IMR-90 (cell line): ENCODE measurements at regions not wholly inside any gene's neighbourhood (a gene's known extent, or its start where the extent isn't known, plus 50 kb on each side); places are given as distances from the start of the nearest gene placed in this dataset.

Source experiments
- ATAC-seq: fragments of 200-7000 bp; cut with Tn5 transposase; 2 replicates; pipeline ENCODE4 v1.9.1; 2020; ENCODE audit warnings: low read depth, mild to moderate bottlenecking, moderate library complexity
- BruUV-seq: library from RNA; stranded (reverse); fragments of 400-500 nt; replicated peaks from 2 replicates; lab custom pipeline; 2021; lab: Mats Ljungman, UMichigan
- CTCF ChIA-PET: fragments of 300-600 bp; formaldehyde crosslinking; extraction: SDS; loops from one replicate; lab custom pipeline; 2021; ENCODE audit warnings: antibody characterized with exemption; lab: Yijun Ruan, JAX
- POLR2A ChIA-PET: fragments of 300-600 bp; sonication (Branson Sonifier 250); formaldehyde crosslinking; loops from one replicate; lab custom pipeline; 2022; ENCODE audit warnings: antibody characterized with exemption; ENCODE audit not compliant: unreplicated experiment; lab: Charles Lee
- DNase-seq: peaks from one replicate; pipeline ENCODE4 v3.0.0; 2013
- H2AFZ ChIP-seq: replicated peaks from 2 replicates; pipeline ENCODE3; 2013; ENCODE audit warnings: low read length, mild to moderate bottlenecking; ENCODE audit not compliant: poor library complexity
- H2AK5ac ChIP-seq: 2 replicates; pipeline ENCODE4 v1.6.1; 2013; ENCODE audit warnings: low read depth, low read length, inconsistent platforms
- H2AK9ac ChIP-seq: replicated peaks from 2 replicates; pipeline ENCODE3; 2013; ENCODE audit warnings: mild to moderate bottlenecking, low read depth, low read length, moderate library complexity; ENCODE audit not compliant: poor library complexity
- H2BK120ac ChIP-seq: 2 replicates; pipeline ENCODE4 v1.6.1; 2013; ENCODE audit warnings: low read depth, low read length, inconsistent platforms
- H2BK15ac ChIP-seq: 3 replicates; pipeline ENCODE4 v1.6.1; 2013; ENCODE audit warnings: low read depth, low read length, inconsistent platforms
- H2BK20ac ChIP-seq: 2 replicates; pipeline ENCODE4 v1.6.1; 2013; ENCODE audit warnings: low read depth, mild to moderate bottlenecking, inconsistent platforms, low read length, moderate library complexity
- H2BK5ac ChIP-seq: 2 replicates; pipeline ENCODE4 v1.6.1; 2013; ENCODE audit warnings: mild to moderate bottlenecking, low read depth, low read length, inconsistent platforms; ENCODE audit not compliant: poor library complexity, severe bottlenecking
- H3K14ac ChIP-seq: replicated peaks from 2 replicates; pipeline ENCODE4 v1.6.1; 2013; ENCODE audit warnings: low read depth, low read length, inconsistent platforms
- H3K18ac ChIP-seq: 2 replicates; pipeline ENCODE4 v1.6.1; 2013; ENCODE audit warnings: low read depth, low read length, control low read depth
- H3K23ac ChIP-seq: 2 replicates; pipeline ENCODE4 v1.6.1; 2013; ENCODE audit warnings: low read depth, low read length, inconsistent platforms
- H3K27ac ChIP-seq: 2 replicates; pipeline ENCODE4 v1.5.1; 2013; ENCODE audit warnings: mild to moderate bottlenecking, control low read depth, low read length; ENCODE audit not compliant: insufficient read depth
- H3K27me3 ChIP-seq: 2 replicates; pipeline ENCODE4 v1.6.1; 2013; ENCODE audit warnings: low read length; ENCODE audit not compliant: control insufficient read depth, insufficient read depth
- H3K36me3 ChIP-seq: 2 replicates; pipeline ENCODE4 v1.6.1; 2013; ENCODE audit warnings: low read length, mixed read lengths; ENCODE audit not compliant: control insufficient read depth, insufficient read depth
- H3K4ac ChIP-seq: 2 replicates; pipeline ENCODE4 v1.6.1; 2013; ENCODE audit warnings: low read depth, low read length, inconsistent platforms
- H3K4me1 ChIP-seq: 2 replicates; pipeline ENCODE4 v1.6.1; 2013; ENCODE audit warnings: low read length, mixed read lengths; ENCODE audit not compliant: control insufficient read depth, insufficient read depth
- H3K4me2 ChIP-seq: 2 replicates; pipeline ENCODE4 v1.6.1; 2013; ENCODE audit warnings: low read depth, mild to moderate bottlenecking, control low read depth, low read length, moderate library complexity
- H3K4me3 ChIP-seq: 2 replicates; pipeline ENCODE4 v1.5.1; 2013; ENCODE audit warnings: low read depth, mild to moderate bottlenecking, control low read depth, low read length, moderate library complexity; ENCODE audit not compliant: insufficient read depth
- H3K56ac ChIP-seq: 2 replicates; pipeline ENCODE4 v1.6.1; 2013; ENCODE audit warnings: low read length, inconsistent platforms; ENCODE audit not compliant: insufficient read depth; ENCODE audit errors: extremely low read depth
- H3K79me1 ChIP-seq, 2 experiments: 2 replicates each; pipeline ENCODE4 v1.6.1; 2013; ENCODE audit warnings: low read length in 2 of 2, inconsistent platforms in 1 of 2, low read depth in 1 of 2
- H3K9ac ChIP-seq: 2 replicates; pipeline ENCODE4 v1.6.1; 2013; ENCODE audit warnings: low read depth, low read length, control low read depth
- H3K9me1 ChIP-seq: 2 replicates; pipeline ENCODE4 v1.6.1; 2013; ENCODE audit warnings: low read length, inconsistent platforms; ENCODE audit not compliant: insufficient read depth
- H3K9me3 ChIP-seq: 2 replicates; pipeline ENCODE4 v1.6.1; 2013; ENCODE audit warnings: low read length; ENCODE audit not compliant: control insufficient read depth, insufficient read depth
- H4K20me1 ChIP-seq: 2 replicates; pipeline ENCODE4 v1.6.1; 2013; ENCODE audit warnings: low read length, inconsistent platforms; ENCODE audit not compliant: insufficient read depth
- H4K5ac ChIP-seq: 2 replicates; pipeline ENCODE4 v1.6.1; 2013; ENCODE audit warnings: mild to moderate bottlenecking, low read depth, low read length, control low read depth
- H4K8ac ChIP-seq, 2 experiments: 2 replicates each; pipeline ENCODE4 v1.6.1; 2013; ENCODE audit warnings: low read depth in 2 of 2, low read length in 2 of 2, control low read depth in 1 of 2, inconsistent platforms in 1 of 2
- H4K91ac ChIP-seq: 2 replicates; pipeline ENCODE4 v1.6.1; 2013; ENCODE audit warnings: low read depth, low read length, inconsistent platforms; ENCODE audit not compliant: insufficient read depth
- CHD1 ChIP-seq: IDR thresholded peaks from 2 replicates; pipeline ENCODE4 v1.6.1; 2012; ENCODE audit warnings: low read depth, low read length, improper control_type of control experiment
- ELK1 ChIP-seq: fragments of 150-350 bp; IDR thresholded peaks from 2 replicates; pipeline ENCODE4 v1.6.1; 2016; ENCODE audit warnings: low read depth, mild to moderate bottlenecking, low read length, moderate library complexity, borderline replicate concordance
- MAFK ChIP-seq: IDR thresholded peaks from 2 replicates; pipeline ENCODE4 v1.6.1; 2012; ENCODE audit warnings: low read depth, low read length, improper control_type of control experiment
- NFE2L2 ChIP-seq: fragments of 150-350 bp; IDR thresholded peaks from 2 replicates; pipeline ENCODE4 v1.6.1; 2016; ENCODE audit warnings: low read depth, mild to moderate bottlenecking, low read length
- POLR2A ChIP-seq: IDR thresholded peaks from 2 replicates; pipeline ENCODE4 v1.6.1; 2012; ENCODE audit warnings: mild to moderate bottlenecking, low read depth, low read length
- RAD21 ChIP-seq: IDR thresholded peaks from 2 replicates; pipeline ENCODE4 v1.6.1; 2012; ENCODE audit warnings: low read length, improper control_type of control experiment
- RCOR1 ChIP-seq: IDR thresholded peaks from 2 replicates; pipeline ENCODE4 v1.6.1; 2012; ENCODE audit warnings: mild to moderate bottlenecking, low read length, improper control_type of control experiment; ENCODE audit not compliant: insufficient replicate concordance
- WGBS, 2 experiments: methylation state at CpG; one replicate each; pipeline versions ENCODE4 v1.1.5 to v1.1.7; 2013; ENCODE audit warnings: missing lambda C conversion rate in 2 of 2; ENCODE audit not compliant: insufficient read length in 1 of 2; ENCODE audit errors: extremely low coverage in 2 of 2; 5-methylcytosine and 5-hydroxymethylcytosine counted together
- dilution Hi-C: fragments of 300-500 bp; cut with HindIII; formaldehyde crosslinking; loops from one replicate; pipeline ENCODE4 v1.14.3; 2018; ENCODE audit warnings: low sequenced_read_pairs; ENCODE audit not compliant: unreplicated experiment
- in situ Hi-C: fragments of 300-500 bp; cut with MboI; formaldehyde crosslinking; loops from 3 replicates; pipeline ENCODE4 v1.14.3; 2019; ENCODE audit warnings: low sequenced_read_pairs, inconsistent platforms, mixed read lengths
- intact Hi-C: fragments of 100-400 bp; cut with micrococcal nuclease; formaldehyde crosslinking; loops from 2 replicates; pipeline ENCODE4 v1.10.0; 2022

GRCh38 chr4:75180790-75181776 lies 248.2 kb downstream of the PARM1 start:
- no peak for TF ChIP-seq POLR2A
- no peak for TF ChIP-seq RAD21
- no peak for TF ChIP-seq NFE2L2
- no peak for TF ChIP-seq MAFK
- no peak for TF ChIP-seq ELK1
- no peak for TF ChIP-seq CHD1
- TF ChIP-seq RCOR1 = no peak
- H3K4me1 ChIP-seq = no peaks in the 10 kb centered on the region
- H2AK5ac ChIP-seq = no peak overlapping the region
- H3K27ac ChIP-seq = no peak overlapping the region
- H4K8ac ChIP-seq = no peak overlapping the region
- 33% methylated on average over 1 of the region's 10 CpGs; no CpG with 5 or more reads in 1 of the 2 experiments for WGBS, 2 experiments
- no peak overlapping the region for H3K14ac ChIP-seq
- no peak overlapping the region for H3K56ac ChIP-seq
- POLR2A ChIA-PET = no interaction called here
- no peak overlapping the region for H3K23ac ChIP-seq
- CTCF ChIA-PET = no interaction called here
- no peak overlapping the region for H2AK9ac ChIP-seq
- H3K9me1 ChIP-seq = no peaks in the 10 kb centered on the region
- H3K36me3 ChIP-seq = no peaks in the 10 kb centered on the region
- H2BK5ac ChIP-seq = no peak overlapping the region
- intact Hi-C loops = no loop called here
- BruUV-seq = no TSS peak
- in situ Hi-C loops = no loop called here
- H3K27me3 ChIP-seq = no peaks in the 10 kb centered on the region
- no peak overlapping the region; the same call in 1 of the 2 replicates for H3K9ac ChIP-seq
- ATAC-seq (peak; percentile 62), DNase-seq (no peak)
- no peak overlapping the region for H2BK15ac ChIP-seq
- H4K20me1 ChIP-seq = no peaks in the 10 kb centered on the region
- H2AFZ ChIP-seq = peak overlapping the region; percentile 43
- H3K9me3 ChIP-seq = no peaks in the 10 kb centered on the region
- no peak overlapping the region for H2BK120ac ChIP-seq
- no peaks in the 10 kb centered on the region for H3K79me1 ChIP-seq
- H4K91ac ChIP-seq = no peak overlapping the region
- no peak overlapping the region for H3K18ac ChIP-seq
- H3K4ac ChIP-seq = no peak overlapping the region
- peak overlapping the region; percentile 7; the same call in 1 of the 2 replicates for H3K4me3 ChIP-seq
- dilution Hi-C loops = no loop called here
- peak overlapping the region; percentile 39 for H3K4me2 ChIP-seq
- no peak overlapping the region for H4K5ac ChIP-seq
- no peak overlapping the region for H2BK20ac ChIP-seq
